ENCODE measurements at regions not wholly inside any gene's neighbourhood (a gene's known extent, or its start where the extent isn't known, plus 50 kb on each side); places are given as distances from the start of the nearest gene placed in this dataset.

GRCh38 chr3:34444137-34444536 lies 645.7 kb downstream of the PDCD6IP start:
- no peak for DNase-seq (ENCODE audit: extremely low read depth, insufficient read length)
- Histone ChIP-seq H3K27me3 (replicated peaks; ENCODE audit: control insufficient read depth, insufficient read depth, low read length) (no peaks in the 10 kb centered on the region), H3K4me3 (replicated peaks; ENCODE audit: low read depth, low read length) (no peak overlapping the region), H3K36me3 (ENCODE audit: control insufficient read depth, insufficient read depth, low read length) (no peaks in the 10 kb centered on the region)
- TF ChIP-seq CTCF (IDR thresholded peaks at IDR 0.05; ENCODE audit: insufficient read depth, low read length, poor library complexity, severe bottlenecking): no peak

- no peak for DNase-seq (ENCODE audit: extremely low read depth, insufficient read length)
- no peak overlapping the region for H3K4me3 ChIP-seq (replicated peaks; ENCODE audit: low read depth, low read length)
- no peak for TF ChIP-seq CTCF (IDR thresholded peaks at IDR 0.05; ENCODE audit: insufficient read depth, low read length, poor library complexity, severe bottlenecking)
- H3K27me3 ChIP-seq (replicated peaks; ENCODE audit: control insufficient read depth, insufficient read depth, low read length): no peaks in the 10 kb centered on the region
- H3K36me3 ChIP-seq (ENCODE audit: control insufficient read depth, insufficient read depth, low read length): no peaks in the 10 kb centered on the region
Observed at GRCh38 chr3:34449305-34449704, 650.9 kb downstream of the PDCD6IP start.

- DNase-seq (ENCODE audit: extremely low read depth, insufficient read length): no peak
- no peaks in the 10 kb centered on the region for H3K27me3 ChIP-seq (replicated peaks; ENCODE audit: control insufficient read depth, insufficient read depth, low read length)
- no peaks in the 10 kb centered on the region for H3K36me3 ChIP-seq (ENCODE audit: control insufficient read depth, insufficient read depth, low read length)
- no peak overlapping the region for H3K4me3 ChIP-seq (replicated peaks; ENCODE audit: low read depth, low read length)
- no peak for TF ChIP-seq CTCF (IDR thresholded peaks at IDR 0.05; ENCODE audit: insufficient read depth, low read length, poor library complexity, severe bottlenecking)
Observed at GRCh38 chr3:34463414-34463813, 665.0 kb downstream of the PDCD6IP start.

GRCh38 chr3:34464646-34465045 lies 666.2 kb downstream of the PDCD6IP start:
- TF ChIP-seq CTCF (IDR thresholded peaks at IDR 0.05; ENCODE audit: insufficient read depth, low read length, poor library complexity, severe bottlenecking): no peak
- no peaks in the 10 kb centered on the region for H3K27me3 ChIP-seq (replicated peaks; ENCODE audit: control insufficient read depth, insufficient read depth, low read length)
- no peak overlapping the region for H3K4me3 ChIP-seq (replicated peaks; ENCODE audit: low read depth, low read length)
- no peak for DNase-seq (ENCODE audit: extremely low read depth, insufficient read length)
- no peaks in the 10 kb centered on the region for H3K36me3 ChIP-seq (ENCODE audit: control insufficient read depth, insufficient read depth, low read length)

GRCh38 chr3:34475851-34476250 lies 677.4 kb downstream of the PDCD6IP start:
- Histone ChIP-seq H3K36me3 (ENCODE audit: control insufficient read depth, insufficient read depth, low read length) (no peaks in the 10 kb centered on the region), H3K27me3 (replicated peaks; ENCODE audit: control insufficient read depth, insufficient read depth, low read length) (no peaks in the 10 kb centered on the region), H3K4me3 (replicated peaks; ENCODE audit: low read depth, low read length) (no peak overlapping the region)
- DNase-seq (ENCODE audit: extremely low read depth, insufficient read length): no peak
- TF ChIP-seq CTCF (IDR thresholded peaks at IDR 0.05; ENCODE audit: insufficient read depth, low read length, poor library complexity, severe bottlenecking): no peak

- TF ChIP-seq CTCF (IDR thresholded peaks at IDR 0.05; ENCODE audit: insufficient read depth, low read length, poor library complexity, severe bottlenecking): no peak
- Histone ChIP-seq H3K36me3 (ENCODE audit: control insufficient read depth, insufficient read depth, low read length) (no peaks in the 10 kb centered on the region), H3K4me3 (replicated peaks; ENCODE audit: low read depth, low read length) (no peak overlapping the region), H3K27me3 (replicated peaks; ENCODE audit: control insufficient read depth, insufficient read depth, low read length) (no peaks in the 10 kb centered on the region)
- DNase-seq (ENCODE audit: extremely low read depth, insufficient read length): no peak
Observed at GRCh38 chr3:34483311-34483887, 685.0 kb downstream of the PDCD6IP start.

Data from GM06990 (cell line).